ENCODE measurements at regions not wholly inside any gene's neighbourhood (a gene's known extent, or its start where the extent isn't known, plus 50 kb on each side); places are given as distances from the start of the nearest gene placed in this dataset.

- DNase-seq (ENCODE audit: low read depth): no peak
These were observed 300.1 kb upstream of the TRIB2 start for GRCh38 chr2:12416600-12416999.

- no peak for DNase-seq (ENCODE audit: low read depth)
These were observed 298.9 kb upstream of the TRIB2 start for GRCh38 chr2:12417786-12418185.

- no peak for DNase-seq (ENCODE audit: low read depth)
These were observed 296.9 kb upstream of the TRIB2 start for GRCh38 chr2:12419803-12420202.

GRCh38 chr2:12421046-12421445 lies 295.7 kb upstream of the TRIB2 start:
- DNase-seq (ENCODE audit: low read depth): no peak

- DNase-seq (ENCODE audit: low read depth): no peak
These were observed 292.5 kb upstream of the TRIB2 start for GRCh38 chr2:12424219-12424618.

- DNase-seq (ENCODE audit: low read depth): no peak
These were observed 291.9 kb upstream of the TRIB2 start for GRCh38 chr2:12424809-12425208.

- no peak for DNase-seq (ENCODE audit: low read depth)
These were observed 288.4 kb upstream of the TRIB2 start for GRCh38 chr2:12428324-12428723.

- no peak for DNase-seq (ENCODE audit: low read depth)
These were observed 287.9 kb upstream of the TRIB2 start for GRCh38 chr2:12428786-12429185.

GRCh38 chr2:12429779-12430406 lies 286.8 kb upstream of the TRIB2 start:
- DNase-seq (ENCODE audit: low read depth): no peak

- no peak for DNase-seq (ENCODE audit: low read depth)
These were observed 286.2 kb upstream of the TRIB2 start for GRCh38 chr2:12430407-12431133.

GRCh38 chr2:12432985-12433625 lies 283.6 kb upstream of the TRIB2 start:
- DNase-seq (ENCODE audit: low read depth): no peak

GRCh38 chr2:12433626-12433990 lies 283.1 kb upstream of the TRIB2 start:
- no peak for DNase-seq (ENCODE audit: low read depth)

- DNase-seq (ENCODE audit: low read depth): no peak
These were observed 282.1 kb upstream of the TRIB2 start for GRCh38 chr2:12434630-12435098.

- no peak for DNase-seq (ENCODE audit: low read depth)
These were observed 281.1 kb upstream of the TRIB2 start for GRCh38 chr2:12435430-12436222.

- no peak for DNase-seq (ENCODE audit: low read depth)
These were observed 280.3 kb upstream of the TRIB2 start for GRCh38 chr2:12436483-12436882.

GRCh38 chr2:12436935-12437561 lies 279.7 kb upstream of the TRIB2 start:
- DNase-seq (ENCODE audit: low read depth): no peak

GRCh38 chr2:12440731-12441130 lies 276.0 kb upstream of the TRIB2 start:
- no peak for DNase-seq (ENCODE audit: low read depth)

GRCh38 chr2:12441750-12442475 lies 274.8 kb upstream of the TRIB2 start:
- DNase-seq (ENCODE audit: low read depth): no peak

GRCh38 chr2:12442476-12442847 lies 274.3 kb upstream of the TRIB2 start:
- DNase-seq (ENCODE audit: low read depth): no peak

GRCh38 chr2:12448846-12449505 lies 267.8 kb upstream of the TRIB2 start:
- no peak for DNase-seq (ENCODE audit: low read depth)

- no peak for DNase-seq (ENCODE audit: low read depth)
These were observed 265.0 kb upstream of the TRIB2 start for GRCh38 chr2:12451726-12452125.

Data from forelimb muscle (tissue), 1 donor.